Left ventricle myocardium superior (tissue), 1 donor: ENCODE measurements at regions not wholly inside any gene's neighbourhood (a gene's known extent, or its start where the extent isn't known, plus 50 kb on each side); places are given as distances from the start of the nearest gene placed in this dataset.
"Not testable (repeated sequence)": the region's sequence is repeated elsewhere in the genome, so short reads cannot be mapped to it uniquely, and the experiment has no call there.

ENCODE experiments used
- ATAC-seq: fragments of 200-7000 bp; cut with Tn5 transposase; one replicate; pipeline ENCODE4 v1.9.1; 2020; ENCODE audit warnings: mild to moderate bottlenecking, moderate library complexity
- DNase-seq: peaks from one replicate; pipeline ENCODE4 v3.0.0-alpha.2; 2020
- intact Hi-C: fragments of 100-400 bp; cut with micrococcal nuclease; formaldehyde crosslinking; loops from one replicate; pipeline ENCODE4 v1.11.0; 2022
- donor health status: DM: no; HTN: yes; CAD: no; lungs with severe emphysema.

DNA sequence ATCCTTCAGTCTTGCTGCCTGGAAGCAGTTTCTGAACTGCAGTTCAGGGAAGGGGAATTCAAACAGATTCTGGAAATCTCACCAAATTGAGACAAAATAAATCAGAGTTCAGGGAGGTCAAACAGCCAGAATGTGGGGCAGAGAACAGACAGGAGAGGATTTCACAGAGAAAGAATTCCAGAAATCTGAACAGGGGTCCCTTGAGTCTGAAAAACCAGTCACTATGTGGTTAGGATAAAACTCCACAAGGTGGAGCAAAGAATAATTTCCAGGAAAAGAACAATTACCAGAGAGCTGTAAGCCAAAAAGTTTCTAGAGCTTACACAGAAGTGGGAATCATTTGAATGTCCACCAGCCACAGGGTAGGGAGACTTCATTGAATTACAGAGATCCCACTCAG lies 84.7 kb downstream of the URB2 start:
- no peak for DNase-seq
- intact Hi-C loops = no loop called here
- no peak for ATAC-seq

- ATAC-seq = no peak
- no peak for DNase-seq
- intact Hi-C loops = no loop called here
These were observed 88.3 kb downstream of the URB2 start for GRCh38 chr1:229714306-229714705.

DNA sequence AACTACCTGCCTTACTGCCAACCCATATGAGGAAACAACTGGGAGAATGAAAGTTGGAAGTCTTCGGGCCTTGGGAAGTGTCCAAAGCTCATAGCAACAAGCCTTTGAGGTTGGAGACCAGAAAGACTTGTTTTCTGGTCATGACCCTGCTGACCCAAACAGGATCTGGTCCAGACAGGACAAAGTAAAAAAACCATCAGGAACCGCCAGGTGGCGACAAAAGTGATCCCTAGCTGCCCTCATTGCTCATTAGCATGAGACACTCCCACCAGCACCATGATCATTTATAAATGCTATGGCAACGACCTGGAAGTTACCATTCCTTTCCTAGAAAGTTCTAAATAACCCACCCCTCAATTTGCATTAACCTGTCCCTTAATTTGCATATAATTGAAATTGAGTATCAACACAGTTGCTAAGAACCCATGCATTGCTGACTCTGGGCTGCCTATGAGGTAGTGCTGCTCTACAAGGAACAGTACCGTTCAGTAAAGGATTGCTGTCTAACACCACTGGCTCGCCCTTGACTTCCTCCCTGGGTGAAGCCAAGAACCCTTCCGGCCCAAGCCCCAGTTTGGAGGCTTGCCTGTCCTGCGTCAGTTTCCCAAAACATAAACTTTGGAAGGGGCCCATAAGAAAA lies 89.0 kb downstream of the URB2 start:
- ATAC-seq (no peak), DNase-seq (no peak)
- intact Hi-C loops = no loop called here

DNA sequence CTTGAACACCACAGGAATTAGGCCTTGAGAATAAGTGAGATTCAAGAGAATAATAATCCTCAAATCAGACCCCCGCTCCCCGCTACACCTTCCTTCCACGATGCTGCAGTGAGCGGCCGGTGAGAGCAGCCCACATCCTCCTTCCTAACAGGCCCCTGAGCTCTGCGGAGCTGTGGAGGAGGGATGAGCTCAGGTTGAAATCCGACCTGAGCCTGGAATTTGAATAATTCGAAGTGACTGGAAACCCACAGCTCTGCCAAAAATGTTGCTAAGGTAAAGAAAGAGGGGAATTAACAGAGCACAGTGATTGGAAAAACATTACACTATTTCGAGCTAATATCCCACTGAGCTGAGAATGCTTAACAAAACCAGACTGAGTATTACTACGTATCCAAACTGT lies 90.0 kb downstream of the URB2 start:
- no peak for DNase-seq
- intact Hi-C loops = no loop called here
- no peak for ATAC-seq

- no peak for DNase-seq
- no peak for ATAC-seq
- intact Hi-C loops = no loop called here
These were observed 90.7 kb downstream of the URB2 start for GRCh38 chr1:229716704-229717103.

- DNase-seq = no peak
- intact Hi-C loops = no loop called here
- ATAC-seq = no peak
These were observed 91.9 kb downstream of the URB2 start for GRCh38 chr1:229717786-229718576.

- DNase-seq (no peak), ATAC-seq (no peak)
- intact Hi-C loops = no loop called here
These were observed 100.0 kb downstream of the URB2 start for GRCh38 chr1:229726061-229726460.

GRCh38 chr1:229729916-229730315 lies 103.9 kb downstream of the URB2 start:
- intact Hi-C loops = no loop called here
- DNase-seq (no peak), ATAC-seq (no peak)

GRCh38 chr1:229730573-229730972 lies 104.5 kb downstream of the URB2 start:
- no peak for ATAC-seq
- intact Hi-C loops = no loop called here
- no peak for DNase-seq

- intact Hi-C loops = no loop called here
- no peak for DNase-seq
- no peak for ATAC-seq
These were observed 106.0 kb downstream of the URB2 start for GRCh38 chr1:229732061-229732460.

DNA sequence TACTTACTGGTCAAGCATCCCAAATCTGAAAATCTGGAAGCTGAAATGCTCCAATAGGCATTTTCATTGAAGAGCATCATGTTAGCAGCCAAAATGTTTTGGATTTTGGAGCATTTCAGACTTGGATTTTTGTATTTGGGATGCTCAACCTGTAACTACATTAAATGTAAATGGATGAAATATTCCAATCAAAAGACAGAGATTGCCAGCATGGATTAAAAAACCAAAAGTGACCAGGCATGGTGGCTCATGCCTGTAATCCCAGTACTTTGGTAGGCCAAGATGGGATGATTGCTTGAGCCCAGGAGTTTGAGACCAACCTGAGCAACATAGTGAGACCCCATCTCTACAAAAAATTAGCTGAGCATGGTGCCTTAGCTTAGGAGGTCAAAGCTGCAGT lies 110.3 kb downstream of the URB2 start:
- ATAC-seq = no peak
- no peak for DNase-seq
- intact Hi-C loops = no loop called here

DNA sequence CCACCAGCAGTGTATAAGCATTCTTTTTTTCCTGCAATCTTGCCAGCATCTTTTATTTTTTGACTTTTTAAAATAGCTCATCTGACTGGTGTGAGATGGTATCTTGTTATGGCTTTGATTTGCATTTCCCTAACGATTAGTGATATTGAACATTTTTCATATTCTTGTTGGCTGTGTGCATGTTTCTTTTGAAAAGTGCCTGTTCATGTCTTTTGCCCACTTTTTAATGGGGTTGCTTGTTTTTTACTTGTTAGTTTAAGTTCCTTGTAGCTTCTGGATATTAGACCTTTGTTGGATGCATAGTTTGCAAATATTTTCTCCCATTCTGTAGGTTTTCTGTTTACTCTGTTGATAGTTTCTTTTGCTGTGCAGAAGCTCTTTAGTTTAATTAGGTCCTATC lies 116.6 kb downstream of the URB2 start:
- DNase-seq, intact Hi-C loops, ATAC-seq: not testable (repeated sequence)

- DNase-seq = no peak
- intact Hi-C loops = no loop called here
- ATAC-seq = no peak
These were observed 123.9 kb downstream of the URB2 start for GRCh38 chr1:229749992-229750391.

GRCh38 chr1:229751610-229752009 lies 125.6 kb downstream of the URB2 start:
- no peak for DNase-seq
- no peak for ATAC-seq
- intact Hi-C loops = no loop called here

DNA sequence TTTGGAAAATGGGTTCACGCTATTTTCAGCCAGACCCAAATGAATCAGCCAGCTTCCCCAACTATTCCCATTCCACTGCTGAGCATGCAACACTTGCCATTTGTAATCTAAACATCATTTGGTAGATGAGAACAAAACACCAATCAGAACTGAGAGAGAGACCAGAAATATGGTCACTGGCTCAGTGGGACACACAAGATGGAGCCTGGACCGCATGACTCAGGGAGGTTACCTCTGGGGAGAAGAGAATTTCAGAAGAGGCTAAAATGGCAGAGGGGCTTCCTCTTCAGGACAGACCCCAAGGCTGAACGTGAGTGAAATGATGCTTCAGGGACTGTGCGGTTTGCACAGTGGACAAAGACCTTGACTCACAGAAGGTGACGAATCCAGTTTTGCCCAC lies 126.6 kb downstream of the URB2 start:
- DNase-seq (no peak), ATAC-seq (no peak)
- intact Hi-C loops = no loop called here

DNA sequence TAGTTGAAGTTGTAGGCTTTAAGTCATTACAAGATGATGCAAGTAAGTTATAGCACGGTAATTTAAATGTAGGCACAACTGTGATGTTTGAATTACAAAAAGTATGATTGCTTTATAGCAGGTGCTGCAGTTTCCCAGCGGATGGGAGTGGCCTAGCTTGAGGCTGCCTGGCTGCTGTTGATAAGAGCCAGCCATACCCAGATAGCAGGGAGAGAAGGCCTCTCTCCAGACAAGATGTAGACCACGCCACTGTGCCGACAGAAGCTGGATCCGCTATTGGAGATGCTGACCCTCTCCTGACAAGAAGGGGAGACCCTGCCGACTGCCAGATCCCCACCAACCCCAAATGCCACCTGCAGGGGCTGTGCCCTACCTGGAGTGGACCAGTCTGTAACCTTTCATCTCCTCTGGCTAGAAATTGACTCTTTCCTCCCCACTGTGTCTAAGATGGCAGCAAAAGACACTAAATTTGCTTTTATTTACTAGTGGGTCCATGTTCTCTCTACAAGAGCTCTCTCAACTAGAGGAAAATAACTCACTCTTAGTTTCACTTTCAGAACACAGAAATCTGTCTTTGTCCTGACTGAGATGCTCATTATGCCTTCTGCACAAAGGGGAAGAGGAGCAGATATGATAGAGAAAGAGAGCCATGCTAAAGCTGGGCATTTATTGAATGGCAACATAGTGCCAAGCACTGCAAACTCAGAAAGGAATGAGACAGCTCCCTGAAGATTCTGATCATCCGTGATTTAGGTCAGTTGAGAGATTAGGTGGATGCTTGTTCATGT lies 127.9 kb downstream of the URB2 start:
- DNase-seq (no peak), ATAC-seq (no peak)
- intact Hi-C loops = no loop called here

GRCh38 chr1:229756666-229757065 lies 130.6 kb downstream of the URB2 start:
- no peak for DNase-seq
- intact Hi-C loops = no loop called here
- ATAC-seq = no peak

- DNase-seq = no peak
These were observed 131.2 kb downstream of the URB2 start for GRCh38 chr1:229757226-229757625.

DNA sequence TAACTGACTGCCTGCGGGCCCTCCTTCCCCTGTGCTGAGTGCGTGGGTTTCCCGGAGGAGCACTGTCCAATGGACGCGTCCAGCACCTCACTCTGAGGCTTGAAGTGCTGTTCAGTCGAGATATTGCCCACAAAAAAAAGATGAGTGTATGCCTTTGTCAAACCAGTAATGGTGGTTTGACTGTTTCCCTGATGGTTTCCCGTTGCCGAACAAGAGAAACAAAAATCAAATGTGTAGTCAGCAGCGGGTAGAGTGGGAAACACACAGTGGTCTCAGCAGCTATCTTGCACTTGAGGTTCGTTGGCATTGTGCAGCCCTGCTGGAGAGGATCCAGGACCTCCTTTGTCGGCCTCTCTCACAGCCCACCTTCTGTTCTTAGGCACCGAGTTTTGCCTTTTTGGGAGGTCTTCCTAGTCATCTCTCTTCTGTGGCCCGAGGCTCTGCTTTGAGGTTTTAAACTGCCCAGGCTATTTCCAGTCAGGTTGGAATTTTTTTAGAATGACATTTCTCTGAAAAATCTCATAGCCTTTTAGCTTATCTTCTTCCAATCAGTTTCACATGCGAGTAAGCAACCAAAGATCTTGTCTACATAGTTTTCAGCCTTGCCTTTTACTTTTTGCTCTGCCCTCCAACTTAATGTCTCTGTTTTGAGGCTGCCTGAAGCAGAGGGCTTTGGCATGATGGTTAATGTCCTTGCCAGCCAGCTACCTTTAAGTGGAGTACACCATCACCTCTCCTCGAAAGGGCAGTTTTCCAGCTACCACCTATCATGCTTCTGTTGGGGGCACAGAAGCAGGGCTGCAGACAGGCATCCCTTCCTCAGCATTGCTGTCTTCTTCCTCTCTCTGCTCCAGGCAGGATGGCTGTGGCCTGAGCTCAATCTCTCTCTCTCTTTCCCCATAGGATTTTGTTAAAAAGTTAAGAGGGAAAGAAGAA lies 132.3 kb downstream of the URB2 start:
- ATAC-seq = no peak
- no peak for DNase-seq
- intact Hi-C loops = no loop called here

More at GRCh38 chr1:229757226-229757625, 131.2 kb downstream of the URB2 start:
- no peak for ATAC-seq
- intact Hi-C loops = no loop called here
